ENCODE measurements at regions not wholly inside any gene's neighbourhood (a gene's known extent, or its start where the extent isn't known, plus 50 kb on each side); places are given as distances from the start of the nearest gene placed in this dataset.

GRCh38 chr3:59249698-59250361, 200.0 kb upstream of the CFAP20DC start:
- Histone ChIP-seq H3K4me1 (no peaks in the 10 kb centered on the region), H3K4me3 (no peak overlapping the region), H3K9me3 (no peaks in the 10 kb centered on the region), H3K36me3 (no peaks in the 10 kb centered on the region), H3K27ac (no peak overlapping the region), H3K27me3 (no peaks in the 10 kb centered on the region)
- intact Hi-C loops (cut with DNase I; ENCODE audit: low total_unique reads) (no loop called here), in situ Hi-C loops (cut with MboI; ENCODE audit: low sequenced_read_pairs in 4 of 4) (no loop called here)
- TF ChIP-seq POLR2A (IDR thresholded peaks at IDR 0.05), result no peak
- no peak for TF ChIP-seq CTCF (IDR thresholded peaks at IDR 0.05 in 4 of 5, conservative IDR thresholded peaks at IDR 0.05 in 1 of 5)
- DNase-seq, result no peak
- no peak for ATAC-seq

GRCh38 chr3:59249004-59249403, 199.2 kb upstream of the CFAP20DC start:
- in situ Hi-C loops (cut with MboI; ENCODE audit: low sequenced_read_pairs in 4 of 4) (no loop called here), intact Hi-C loops (cut with DNase I; ENCODE audit: low total_unique reads) (no loop called here)
- Histone ChIP-seq H3K27ac (no peak overlapping the region), H3K27me3 (no peaks in the 10 kb centered on the region), H3K9me3 (no peaks in the 10 kb centered on the region), H3K36me3 (no peaks in the 10 kb centered on the region), H3K4me3 (no peak overlapping the region), H3K4me1 (no peaks in the 10 kb centered on the region)
- TF ChIP-seq POLR2A (IDR thresholded peaks at IDR 0.05) (no peak), CTCF (IDR thresholded peaks at IDR 0.05 in 4 of 5, conservative IDR thresholded peaks at IDR 0.05 in 1 of 5) (no peak)
- ATAC-seq, result no peak
- no peak for DNase-seq

- no peak for TF ChIP-seq CTCF (IDR thresholded peaks at IDR 0.05 in 4 of 5, conservative IDR thresholded peaks at IDR 0.05 in 1 of 5)
- no peak for TF ChIP-seq POLR2A (IDR thresholded peaks at IDR 0.05)
- Histone ChIP-seq H3K27ac (no peak overlapping the region), H3K4me1 (no peaks in the 10 kb centered on the region), H3K9me3 (no peaks in the 10 kb centered on the region), H3K27me3 (no peaks in the 10 kb centered on the region), H3K36me3 (no peaks in the 10 kb centered on the region), H3K4me3 (no peak overlapping the region)
- ATAC-seq (no peak), DNase-seq (no peak)
- intact Hi-C loops (cut with DNase I; ENCODE audit: low total_unique reads), result no loop called here
- in situ Hi-C loops (cut with MboI; ENCODE audit: low sequenced_read_pairs in 4 of 4), result no loop called here
These were observed 197.6 kb upstream of the CFAP20DC start for GRCh38 chr3:59247402-59247841.

- no peaks in the 10 kb centered on the region for H3K36me3 ChIP-seq
- no peaks in the 10 kb centered on the region for H3K27me3 ChIP-seq
- DNase-seq, result no peak
- in situ Hi-C loops (cut with MboI; ENCODE audit: low sequenced_read_pairs in 4 of 4) (no loop called here), intact Hi-C loops (cut with DNase I; ENCODE audit: low total_unique reads) (no loop called here)
- no peaks in the 10 kb centered on the region for H3K9me3 ChIP-seq
- H3K4me3 ChIP-seq, result no peak overlapping the region
- H3K27ac ChIP-seq, result no peak overlapping the region
- TF ChIP-seq CTCF (IDR thresholded peaks at IDR 0.05 in 4 of 5, conservative IDR thresholded peaks at IDR 0.05 in 1 of 5) (no peak), POLR2A (IDR thresholded peaks at IDR 0.05) (no peak)
- no peaks in the 10 kb centered on the region for H3K4me1 ChIP-seq
- no peak for ATAC-seq
These were observed 197.0 kb upstream of the CFAP20DC start for GRCh38 chr3:59246719-59247401.

All from gastrocnemius medialis (tissue), 4 donors.